ENCODE measurements at regions not wholly inside any gene's neighbourhood (a gene's known extent, or its start where the extent isn't known, plus 50 kb on each side); places are given as distances from the start of the nearest gene placed in this dataset.

GRCh38 chr5:166507810-166508425 is 1783.5 kb upstream of the WWC1 start:
- no peak for DNase-seq (ENCODE audit: low read depth)

- no peak for DNase-seq (ENCODE audit: low read depth)
Measured at GRCh38 chr5:166509085-166509484, 1782.4 kb upstream of the WWC1 start.

GRCh38 chr5:166517976-166518375 is 1773.5 kb upstream of the WWC1 start:
- no peak for DNase-seq (ENCODE audit: low read depth)

- DNase-seq (ENCODE audit: low read depth) = no peak
Measured at GRCh38 chr5:166523206-166523605, 1768.2 kb upstream of the WWC1 start.

- no peak for DNase-seq (ENCODE audit: low read depth)
Measured at GRCh38 chr5:166529200-166529599, 1762.2 kb upstream of the WWC1 start.

- DNase-seq (ENCODE audit: low read depth) = no peak
Measured at GRCh38 chr5:166532456-166533220, 1758.8 kb upstream of the WWC1 start.

- DNase-seq (ENCODE audit: low read depth) = no peak
Measured at GRCh38 chr5:166535641-166536040, 1755.8 kb upstream of the WWC1 start.

- no peak for DNase-seq (ENCODE audit: low read depth)
Measured at GRCh38 chr5:166540156-166540555, 1751.3 kb upstream of the WWC1 start.

GRCh38 chr5:166551384-166551783 is 1740.1 kb upstream of the WWC1 start:
- DNase-seq (ENCODE audit: low read depth) = no peak

- DNase-seq (ENCODE audit: low read depth) = no peak
Measured at GRCh38 chr5:166553778-166554177, 1737.7 kb upstream of the WWC1 start.

- DNase-seq (ENCODE audit: low read depth) = no peak
Measured at GRCh38 chr5:166561759-166562158, 1729.7 kb upstream of the WWC1 start.

- DNase-seq (ENCODE audit: low read depth) = no peak
Measured at GRCh38 chr5:166562246-166562645, 1729.2 kb upstream of the WWC1 start.

- no peak for DNase-seq (ENCODE audit: low read depth)
Measured at GRCh38 chr5:166566725-166567124, 1724.7 kb upstream of the WWC1 start.

GRCh38 chr5:166570865-166571264 is 1720.6 kb upstream of the WWC1 start:
- DNase-seq (ENCODE audit: low read depth) = no peak

- DNase-seq (ENCODE audit: low read depth) = no peak
Measured at GRCh38 chr5:166571668-166572067, 1719.8 kb upstream of the WWC1 start.

GRCh38 chr5:166576323-166576722 is 1715.1 kb upstream of the WWC1 start:
- DNase-seq (ENCODE audit: low read depth) = no peak

GRCh38 chr5:166581826-166582225 is 1709.6 kb upstream of the WWC1 start:
- DNase-seq (ENCODE audit: low read depth) = no peak

- DNase-seq (ENCODE audit: low read depth) = no peak
Measured at GRCh38 chr5:166582416-166582815, 1709.0 kb upstream of the WWC1 start.

- DNase-seq (ENCODE audit: low read depth) = no peak
Measured at GRCh38 chr5:166594567-166594966, 1696.9 kb upstream of the WWC1 start.

GRCh38 chr5:166595274-166595951 is 1696.0 kb upstream of the WWC1 start:
- no peak for DNase-seq (ENCODE audit: low read depth)

GRCh38 chr5:166596043-166596442 is 1695.4 kb upstream of the WWC1 start:
- DNase-seq (ENCODE audit: low read depth) = no peak

- no peak for DNase-seq (ENCODE audit: low read depth)
Measured at GRCh38 chr5:166602271-166602670, 1689.2 kb upstream of the WWC1 start.

GRCh38 chr5:166617507-166617906 is 1673.9 kb upstream of the WWC1 start:
- DNase-seq (ENCODE audit: low read depth) = no peak
